Vagina (tissue), 2 donors: ENCODE measurements at regions not wholly inside any gene's neighbourhood (a gene's known extent, or its start where the extent isn't known, plus 50 kb on each side); places are given as distances from the start of the nearest gene placed in this dataset.

Experiments
- CTCF ChIP-seq, 3 experiments: fragments of 450-650 bp in 2 of 3; fragments of 200-600 bp in 1 of 3; sonication (generic) in 1 of 3; IDR thresholded peaks; one replicate each; pipeline ENCODE4 v1.5.1; 2017 to 2019; ENCODE audit warnings: antibody characterized with exemption in 3 of 3, mild to moderate bottlenecking in 2 of 3, moderate library complexity in 2 of 3
- POLR2A ChIP-seq, 2 donors: fragments of 450-650 bp; IDR thresholded peaks; one replicate each; pipeline ENCODE4 v1.6.1; 2017; ENCODE audit warnings: antibody characterized with exemption in 2 of 2, mild to moderate bottlenecking in 2 of 2, moderate library complexity in 2 of 2
- POLR2AphosphoS5 ChIP-seq, 2 donors: sonication (generic); formaldehyde crosslinking; IDR thresholded peaks; one replicate each; pipeline ENCODE4 v1.9.0; 2017; ENCODE audit warnings: antibody characterized with exemption in 2 of 2, mild to moderate bottlenecking in 2 of 2, low read depth in 1 of 2; ENCODE audit not compliant: insufficient read depth in 1 of 2

- no peak for TF ChIP-seq CTCF (IDR thresholded peaks at IDR 0.05)
- no peak for TF ChIP-seq POLR2AphosphoS5 (IDR thresholded peaks at IDR 0.05; ENCODE audit: insufficient read depth in 1 of 2, low read depth in 1 of 2)
- TF ChIP-seq POLR2A (IDR thresholded peaks at IDR 0.05), result no peak
Observed at GRCh38 chr22:48511781-48512327, 1315.8 kb downstream of the BRD1 start.
